Effector CD4-positive, alpha-beta T cell (primary cell): ENCODE measurements at regions not wholly inside any gene's neighbourhood (a gene's known extent, or its start where the extent isn't known, plus 50 kb on each side); places are given as distances from the start of the nearest gene placed in this dataset.
"Not testable (repeated sequence)": the region's sequence is repeated elsewhere in the genome, so short reads cannot be mapped to it uniquely, and the experiment has no call there.

ENCODE experiments used
- DNase-seq: peaks from one replicate; pipeline ENCODE4 v3.0.0-alpha.2; 2020

DNA sequence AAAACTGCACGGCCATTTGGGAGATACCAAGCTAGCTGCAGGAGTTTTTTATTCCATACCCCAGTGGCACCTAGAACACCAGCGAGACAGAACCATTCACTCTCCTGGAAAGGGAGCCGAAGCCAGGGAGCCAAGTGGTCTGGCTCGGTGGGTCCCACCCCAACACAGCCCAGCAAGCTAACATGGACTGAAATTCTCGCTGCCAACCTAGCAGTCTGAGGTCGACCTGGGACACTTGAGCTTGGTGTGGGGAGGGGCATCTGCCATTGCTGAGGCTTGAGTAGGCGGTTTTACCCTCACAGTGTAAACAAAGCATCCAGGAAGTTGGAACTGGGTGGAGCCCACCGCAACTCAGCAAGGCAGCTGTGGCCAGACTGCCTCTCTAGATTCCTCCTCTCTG lies 108.9 kb upstream of the CHD1 start:
- DNase-seq, result peak; percentile 21

DNA sequence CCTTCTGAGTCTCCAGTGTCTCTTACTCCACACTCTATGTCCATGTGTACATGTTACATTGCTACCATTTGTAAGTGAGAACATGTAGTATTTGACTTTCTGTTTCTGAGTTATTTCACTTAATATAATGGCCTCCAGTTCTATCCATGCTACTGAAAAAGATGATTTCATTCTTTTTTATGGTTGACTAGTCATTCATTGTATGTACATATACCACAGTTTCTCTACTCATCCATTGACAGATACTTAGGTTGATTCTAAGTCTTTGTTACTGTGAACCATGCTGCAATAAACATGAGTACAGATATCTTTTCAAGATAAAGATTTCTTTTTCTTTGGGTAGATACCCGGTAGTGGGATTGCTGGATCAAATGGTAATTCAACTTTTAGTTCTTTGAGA lies 107.1 kb upstream of the CHD1 start:
- no peak for DNase-seq

GRCh38 chr5:99034336-99034735 lies 105.5 kb upstream of the CHD1 start:
- no peak for DNase-seq

DNA sequence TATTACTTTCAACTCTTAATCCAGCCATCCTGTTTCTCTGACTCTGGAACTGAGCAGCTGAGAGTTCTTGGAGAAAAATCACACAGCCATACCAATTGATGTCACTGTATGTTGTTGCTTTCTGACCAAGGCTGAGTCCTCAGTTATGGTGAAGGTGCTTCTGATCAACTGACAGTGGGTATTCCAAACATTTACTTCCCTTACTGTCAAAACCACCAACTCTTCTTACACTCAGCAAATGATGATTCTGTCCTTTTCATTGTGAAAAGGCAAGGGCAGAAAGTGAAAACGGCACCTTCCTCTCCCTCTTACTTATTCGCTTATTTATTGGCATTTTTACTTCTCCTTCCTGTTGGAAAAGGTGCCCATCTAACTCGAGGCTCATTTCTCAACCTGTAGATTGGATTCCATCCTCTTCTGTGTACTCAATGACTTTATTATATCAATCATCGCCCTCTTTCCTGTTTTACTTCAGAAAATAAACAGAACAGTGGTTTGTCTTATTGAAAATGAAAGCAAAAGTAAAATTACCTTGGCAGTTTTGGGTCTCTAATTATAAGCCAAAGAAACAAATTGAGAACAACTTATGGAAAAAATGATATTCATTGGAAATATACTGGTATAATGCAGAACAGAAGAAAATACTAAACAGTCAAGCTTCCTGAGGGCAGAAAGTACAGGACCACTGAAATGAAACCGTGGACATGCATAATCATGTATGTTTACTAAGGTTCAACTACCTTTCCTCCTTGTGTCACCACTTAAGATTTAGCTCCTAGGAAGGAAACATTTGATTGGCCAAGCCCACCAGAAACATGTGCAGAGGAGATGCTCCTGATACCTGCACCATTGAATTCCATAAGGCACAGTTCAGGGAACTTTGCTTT lies 104.5 kb upstream of the CHD1 start:
- DNase-seq, result no peak

DNA sequence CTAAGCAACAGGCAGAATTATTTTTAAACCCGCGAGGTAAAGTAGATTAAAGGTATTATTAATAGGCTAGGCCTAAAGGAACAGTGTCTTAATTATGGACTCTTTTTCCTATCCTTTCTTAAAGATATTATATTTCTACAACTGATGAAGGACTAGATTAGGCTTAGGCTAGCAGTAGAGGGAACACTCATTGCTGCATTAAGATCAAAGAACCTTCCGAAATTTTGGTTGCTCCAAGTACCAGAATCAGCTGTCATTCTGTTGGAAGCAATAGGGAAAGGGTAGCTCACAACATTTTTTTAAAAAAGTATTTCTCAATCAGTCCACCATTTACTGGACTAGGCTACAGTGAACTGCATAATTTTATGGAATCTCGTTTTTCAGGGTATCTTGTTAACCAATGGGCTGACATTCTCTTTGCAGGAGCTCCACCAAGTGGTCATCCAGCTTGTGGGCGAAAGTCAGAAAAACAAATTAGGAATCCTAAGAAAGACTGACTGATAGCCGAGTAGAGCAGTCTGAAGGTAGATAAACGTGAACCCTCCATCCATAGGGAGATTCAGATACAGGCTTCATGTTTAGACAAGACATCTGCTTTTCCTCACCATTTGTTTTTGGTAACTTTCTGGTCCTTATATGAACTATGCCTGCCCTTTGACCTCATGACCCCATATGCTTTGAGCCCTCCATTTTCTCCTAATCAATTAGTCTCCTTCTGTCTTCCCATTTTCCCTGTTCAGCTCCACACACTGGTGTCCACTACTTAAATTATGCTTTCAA lies 103.6 kb upstream of the CHD1 start:
- no peak for DNase-seq

- no peak for DNase-seq
Measured at GRCh38 chr5:99030906-99031440, 102.2 kb upstream of the CHD1 start.

DNA sequence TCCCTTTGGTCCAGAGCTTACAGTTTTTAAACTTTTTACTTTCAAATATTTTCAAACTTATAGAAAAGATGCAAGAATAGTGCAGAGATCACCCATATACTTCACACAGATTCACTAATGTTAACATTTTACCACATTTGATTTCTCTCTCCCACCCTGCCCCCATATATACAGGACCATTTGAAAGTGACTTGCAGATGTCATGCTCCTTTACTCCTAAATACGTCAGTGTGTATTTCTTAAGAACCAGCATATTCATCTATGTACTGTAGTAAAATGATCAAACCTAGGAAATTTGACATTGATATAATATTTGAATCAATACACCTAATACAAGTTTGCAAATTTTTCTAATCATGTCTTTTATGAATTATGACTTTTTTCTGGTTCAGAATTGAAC lies 100.4 kb upstream of the CHD1 start:
- DNase-seq, result no peak

DNA sequence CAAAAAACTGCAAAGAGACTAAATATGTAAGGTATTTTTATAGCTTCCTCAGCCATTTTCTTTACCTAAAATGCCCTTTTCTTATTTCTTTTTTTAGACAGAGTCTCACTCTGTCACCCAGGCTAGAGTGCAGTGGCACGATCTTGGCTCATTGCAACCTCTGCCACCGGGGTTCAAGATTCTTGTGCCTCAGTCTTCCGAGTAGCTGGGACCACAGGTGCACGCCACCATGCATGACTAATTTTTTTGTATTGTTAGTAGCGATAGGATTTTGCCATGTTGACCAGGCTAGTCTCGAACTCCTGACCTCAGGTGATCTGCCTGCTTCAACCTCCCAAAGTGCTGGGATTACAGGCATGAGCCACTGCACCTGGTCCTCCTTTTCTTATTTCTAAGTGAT lies 99.4 kb upstream of the CHD1 start:
- DNase-seq, result not testable (repeated sequence)

- no peak for DNase-seq
Measured at GRCh38 chr5:99025298-99026045, 96.7 kb upstream of the CHD1 start.

DNA sequence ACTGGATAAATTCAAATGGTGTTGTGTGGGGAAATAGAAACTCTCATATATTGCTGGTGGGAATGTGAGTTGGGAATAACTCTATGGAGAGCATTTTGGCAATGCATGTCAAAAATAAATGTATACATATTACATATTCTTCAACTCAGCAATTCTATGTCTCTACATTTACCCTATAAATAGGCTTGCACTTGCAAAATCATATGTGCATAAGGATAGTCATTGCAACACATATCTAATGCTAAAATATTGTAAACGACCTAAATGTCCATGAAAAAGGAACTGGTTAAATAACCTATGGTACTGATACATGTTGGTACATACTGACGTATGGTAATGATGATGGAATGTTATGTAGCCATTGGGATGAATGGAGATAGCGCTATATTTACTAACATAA lies 94.5 kb upstream of the CHD1 start:
- DNase-seq, result no peak

GRCh38 chr5:99022250-99022649 lies 93.4 kb upstream of the CHD1 start:
- no peak for DNase-seq

DNA sequence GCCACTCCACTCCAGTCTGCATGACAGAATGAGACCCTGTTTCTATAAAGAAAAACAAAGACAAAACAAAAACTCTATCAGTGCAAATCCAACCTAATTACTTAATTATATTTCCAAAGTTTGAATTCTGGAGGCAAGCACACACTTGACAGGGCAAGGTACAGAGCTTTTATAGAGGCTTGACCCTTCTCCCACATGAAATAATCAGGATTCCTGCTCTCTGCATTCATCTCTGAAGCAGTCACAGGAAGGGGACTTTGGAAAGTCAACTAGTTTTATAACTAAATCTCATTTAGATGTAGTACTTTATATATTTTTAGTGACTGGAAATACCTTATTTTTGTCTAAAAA lies 91.9 kb upstream of the CHD1 start:
- DNase-seq, result no peak

DNA sequence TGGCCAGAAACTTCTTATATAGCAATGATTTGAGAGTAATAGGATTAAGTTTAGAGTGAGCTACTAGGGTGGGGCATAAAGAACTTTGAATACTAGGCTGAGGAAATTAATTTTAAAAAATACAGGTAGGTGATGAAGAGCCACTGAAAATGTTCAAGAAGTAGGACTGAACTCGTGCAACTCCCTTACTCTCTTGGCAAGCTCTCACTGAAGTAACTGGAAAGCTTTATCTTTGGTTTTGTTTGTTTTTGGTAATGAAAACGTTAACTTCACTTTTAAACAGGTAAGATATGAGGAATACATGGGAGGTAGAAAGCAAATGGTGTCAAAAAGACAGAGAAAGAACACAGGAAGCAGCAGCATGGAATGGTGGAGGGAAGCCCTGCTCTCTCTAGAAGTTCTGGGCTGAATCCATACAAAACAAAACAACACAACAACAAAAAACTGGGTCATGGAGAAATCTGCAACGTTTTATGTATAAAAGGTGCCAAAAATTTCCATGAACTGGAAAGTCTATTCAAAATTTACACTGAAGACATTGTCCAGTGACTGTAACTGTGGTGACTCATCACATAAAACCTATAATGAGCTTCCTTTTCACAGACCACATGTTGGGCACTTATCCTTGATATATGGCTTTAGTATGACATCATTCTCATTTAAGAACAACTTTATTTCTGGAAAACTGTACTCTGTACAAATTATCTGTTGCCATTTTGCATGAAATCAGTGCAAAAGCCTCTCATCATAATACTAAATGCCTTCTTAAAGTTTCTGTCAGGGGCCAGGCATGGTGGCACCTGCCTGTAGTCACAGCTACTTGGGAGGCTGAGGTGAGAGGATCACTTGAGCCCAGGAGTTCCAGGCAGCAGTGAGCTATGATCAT lies 91.2 kb upstream of the CHD1 start:
- no peak for DNase-seq

DNA sequence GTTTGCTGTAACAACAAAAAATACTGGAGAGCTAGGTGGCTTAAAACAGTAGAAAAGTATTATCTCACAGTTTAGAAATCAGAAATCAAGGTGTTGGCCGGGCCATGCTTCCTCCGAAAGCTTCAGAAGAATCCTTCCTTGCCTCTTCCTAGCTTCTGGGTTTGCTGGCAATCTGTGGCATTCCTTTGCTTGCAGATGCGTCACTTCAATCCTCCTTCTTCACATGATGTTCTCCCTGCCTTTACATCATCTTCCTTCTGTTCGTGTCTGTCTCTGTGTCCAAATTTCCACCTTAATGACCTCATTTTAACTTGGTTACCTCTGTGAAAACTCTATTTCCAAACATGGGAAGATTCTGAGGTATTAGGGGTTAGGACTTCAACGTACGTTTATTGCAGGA lies 90.4 kb upstream of the CHD1 start:
- DNase-seq, result no peak

DNA sequence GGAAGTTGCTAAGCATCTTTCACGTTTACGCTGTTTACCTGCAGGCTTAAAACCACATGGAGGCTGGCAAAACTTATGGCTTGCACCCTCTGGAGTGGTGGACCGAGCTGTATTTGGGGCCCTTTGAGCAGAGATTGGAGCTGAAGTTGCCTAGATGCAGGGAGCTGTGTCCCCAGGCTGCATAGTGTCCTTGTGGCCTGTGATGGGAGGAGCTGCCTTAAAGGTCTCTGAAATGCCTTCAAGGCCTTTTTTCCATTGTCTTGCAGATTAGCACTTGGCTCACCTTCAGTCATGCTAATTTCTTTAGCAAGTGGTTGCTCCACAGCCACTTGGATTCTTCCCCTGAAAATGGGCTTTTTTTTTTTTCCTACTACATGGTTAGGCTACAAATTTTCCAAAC lies 81.5 kb upstream of the CHD1 start:
- no peak for DNase-seq

DNA sequence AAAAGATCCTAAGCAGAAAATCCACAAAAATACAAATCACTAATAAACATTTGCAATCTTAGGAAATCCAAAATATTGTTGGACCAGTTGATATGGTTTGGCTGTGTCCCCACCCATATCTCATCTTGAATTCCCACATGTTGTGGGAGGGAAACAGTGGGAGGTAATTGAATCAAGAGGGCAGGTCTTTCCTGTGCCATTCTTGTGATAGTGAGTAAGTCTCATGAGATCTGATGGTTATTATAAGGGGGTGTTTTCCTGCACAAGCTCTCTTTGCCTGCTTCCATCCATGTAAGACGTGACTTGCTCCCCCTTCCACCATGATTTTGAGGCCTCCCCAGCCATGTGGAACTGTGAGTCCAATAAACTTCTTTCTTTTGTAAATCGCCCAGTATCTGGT lies 79.2 kb upstream of the CHD1 start:
- not testable (repeated sequence) for DNase-seq

- DNase-seq, result no peak
Measured at GRCh38 chr5:99005506-99005905, 76.7 kb upstream of the CHD1 start.

DNA sequence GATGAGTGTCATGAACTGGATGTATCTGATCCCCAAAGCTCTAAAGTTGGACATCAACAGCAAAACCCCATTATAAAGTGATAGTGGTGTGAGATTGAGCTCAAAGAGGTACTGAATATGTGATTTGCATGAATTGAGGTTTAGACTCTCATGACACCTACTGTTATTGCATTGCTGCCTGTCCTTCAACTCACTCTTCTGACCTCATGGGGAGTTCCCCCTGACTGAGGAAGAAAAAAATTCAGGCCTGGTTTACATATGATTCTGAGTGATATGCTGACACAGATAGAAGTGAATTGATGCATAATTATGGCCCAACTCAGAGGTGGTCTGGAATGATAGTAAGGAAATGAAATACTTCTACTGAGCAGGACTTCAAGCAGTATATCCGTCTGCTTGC lies 76.2 kb upstream of the CHD1 start:
- no peak for DNase-seq

DNA sequence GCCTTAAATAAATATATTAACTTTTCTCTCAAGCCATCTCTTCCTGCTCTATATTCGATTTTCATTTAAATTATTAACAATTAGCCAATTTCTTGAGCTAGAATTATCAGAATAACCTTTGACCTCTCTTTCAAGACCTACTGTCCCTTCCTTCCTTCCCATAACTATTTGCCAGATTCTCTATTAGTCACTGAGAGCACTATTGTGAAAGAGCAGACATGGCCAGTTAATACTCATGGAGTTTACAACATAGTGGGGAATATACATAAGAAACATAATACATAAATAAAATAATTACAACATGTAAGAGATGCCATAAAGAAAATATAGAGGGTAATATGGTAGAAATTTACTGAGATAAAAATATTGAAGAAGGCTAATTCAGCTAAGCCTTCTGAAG lies 72.1 kb upstream of the CHD1 start:
- no peak for DNase-seq

DNA sequence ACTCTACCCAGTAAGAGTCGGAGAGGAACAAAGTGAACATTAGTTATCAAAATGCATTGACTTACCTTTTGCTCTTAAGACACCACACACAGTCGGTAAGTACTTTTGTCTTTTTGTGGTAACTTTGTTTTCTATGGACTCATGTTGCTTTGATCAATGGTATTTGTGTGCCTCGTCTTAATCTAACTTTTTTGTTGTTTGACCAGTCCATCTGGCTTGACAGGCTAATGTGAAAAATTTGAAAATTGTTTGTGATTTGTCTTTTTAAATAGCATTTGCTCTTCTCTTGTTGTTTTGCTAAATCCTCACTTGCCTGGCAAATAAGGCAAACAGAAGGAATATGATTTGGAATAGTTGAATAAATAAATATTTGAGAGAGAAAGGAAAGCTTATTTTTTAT lies 71.4 kb upstream of the CHD1 start:
- no peak for DNase-seq

- DNase-seq, result no peak
Measured at GRCh38 chr5:98999631-99000030, 70.8 kb upstream of the CHD1 start.

DNA sequence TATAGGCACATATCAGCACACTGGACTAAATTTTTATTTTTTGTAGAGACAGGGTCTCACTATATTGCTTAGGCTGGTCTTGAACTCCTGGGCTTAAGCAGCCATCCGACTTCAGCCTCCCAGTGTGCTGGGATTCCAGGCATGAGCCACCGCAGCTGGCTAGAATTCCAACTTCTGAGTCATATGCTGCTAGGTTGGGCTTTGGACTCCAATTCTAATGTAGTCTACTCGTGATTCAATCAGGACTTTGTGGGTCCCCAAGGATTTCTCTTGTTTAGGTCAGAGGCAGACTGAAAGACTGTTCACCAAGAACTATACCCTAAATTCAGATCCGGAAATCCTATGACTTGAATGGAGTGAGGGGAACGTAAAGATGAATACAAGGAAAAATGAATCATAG lies 68.2 kb upstream of the CHD1 start:
- DNase-seq, result no peak
